Fibroblast of skin of scalp (primary cell): ENCODE measurements at regions not wholly inside any gene's neighbourhood (a gene's known extent, or its start where the extent isn't known, plus 50 kb on each side); places are given as distances from the start of the nearest gene placed in this dataset.
"Not testable (repeated sequence)": the region's sequence is repeated elsewhere in the genome, so short reads cannot be mapped to it uniquely, and the experiment has no call there.

ENCODE experiments used
- DNase-seq: peaks from one replicate; pipeline ENCODE4 v3.0.0-alpha.2; 2013

- no peak for DNase-seq
These were observed 1007.0 kb downstream of the BRD1 start for GRCh38 chr22:48820481-48821345.

GRCh38 chr22:48819961-48820360, 1007.7 kb downstream of the BRD1 start:
- DNase-seq = no peak

GRCh38 chr22:48819232-48819631, 1008.4 kb downstream of the BRD1 start:
- no peak for DNase-seq

- DNase-seq = not testable (repeated sequence)
These were observed 1010.2 kb downstream of the BRD1 start for GRCh38 chr22:48817491-48817890.

- no peak for DNase-seq
These were observed 1015.8 kb downstream of the BRD1 start for GRCh38 chr22:48811885-48812284.

- DNase-seq = no peak
These were observed 1019.4 kb downstream of the BRD1 start for GRCh38 chr22:48808038-48808960.

- no peak for DNase-seq
These were observed 1020.5 kb downstream of the BRD1 start for GRCh38 chr22:48807155-48807554.

- DNase-seq = no peak
These were observed 1021.4 kb downstream of the BRD1 start for GRCh38 chr22:48806227-48806781.

- no peak for DNase-seq
These were observed 1022.2 kb downstream of the BRD1 start for GRCh38 chr22:48805516-48805915.

- DNase-seq = no peak
These were observed 1022.8 kb downstream of the BRD1 start for GRCh38 chr22:48804811-48805301.

GRCh38 chr22:48803948-48804810, 1023.5 kb downstream of the BRD1 start:
- DNase-seq = no peak

GRCh38 chr22:48803171-48803947, 1024.3 kb downstream of the BRD1 start:
- DNase-seq = no peak

- DNase-seq = no peak
These were observed 1025.1 kb downstream of the BRD1 start for GRCh38 chr22:48802576-48802975.

- no peak for DNase-seq
These were observed 1026.6 kb downstream of the BRD1 start for GRCh38 chr22:48800886-48801607.

- no peak for DNase-seq
These were observed 1027.4 kb downstream of the BRD1 start for GRCh38 chr22:48800036-48800885.

- no peak for DNase-seq
These were observed 1028.3 kb downstream of the BRD1 start for GRCh38 chr22:48799227-48799970.

- no peak for DNase-seq
These were observed 1029.1 kb downstream of the BRD1 start for GRCh38 chr22:48798281-48799226.
